NCI-H1694 (cell line): ENCODE measurements at regions not wholly inside any gene's neighbourhood (a gene's known extent, or its start where the extent isn't known, plus 50 kb on each side); places are given as distances from the start of the nearest gene placed in this dataset.

ENCODE experiments used
- DNase-seq: peaks from one replicate; lab custom pipeline; 2025; lab: John Stamatoyannopoulos, UW

DNA sequence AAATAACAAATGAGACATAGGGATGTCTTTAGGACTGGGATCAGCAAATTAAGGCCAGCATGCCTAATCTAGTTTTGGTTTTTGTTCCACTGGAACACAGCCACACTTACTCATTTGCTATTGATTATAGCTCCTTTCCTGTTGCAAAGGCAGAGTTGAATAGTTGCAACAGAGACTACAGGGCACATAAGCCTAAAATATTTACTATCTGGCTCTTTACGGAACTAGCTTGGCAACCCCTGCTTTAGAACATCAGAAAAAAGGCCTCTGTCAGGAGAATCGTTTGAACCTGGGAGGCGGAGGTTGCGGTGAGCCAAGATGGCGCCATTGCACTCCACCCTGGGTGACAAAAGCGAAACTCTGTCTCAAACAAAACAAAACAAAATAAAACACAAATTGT lies 384.8 kb downstream of the ELAVL2 start:
- no peak for DNase-seq

GRCh38 chr9:23444658-23445057 lies 381.4 kb downstream of the ELAVL2 start:
- no peak for DNase-seq

DNA sequence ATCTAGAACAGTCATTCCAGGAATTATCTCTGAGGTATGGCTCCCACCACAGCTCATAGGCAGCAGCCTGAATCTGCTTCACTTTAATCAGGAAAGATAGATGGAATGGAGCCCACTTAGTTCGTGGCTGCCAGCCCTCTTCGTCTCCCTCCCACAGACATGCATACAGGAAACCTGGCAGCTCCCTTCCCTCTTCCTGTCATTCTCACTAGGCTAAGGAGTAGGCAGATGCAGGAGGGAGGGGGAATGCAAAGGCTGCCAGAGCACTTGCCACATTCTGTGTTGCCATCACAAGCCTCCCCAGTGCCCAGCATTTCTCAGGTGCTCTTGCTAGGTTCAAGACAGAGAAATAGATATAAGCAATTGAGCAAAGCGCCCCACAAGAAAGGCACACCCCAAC lies 378.9 kb downstream of the ELAVL2 start:
- peak; percentile 15 for DNase-seq

- DNase-seq, result no peak
Measured at GRCh38 chr9:23447944-23448343, 378.1 kb downstream of the ELAVL2 start.

- no peak for DNase-seq
Measured at GRCh38 chr9:23451802-23452418, 374.1 kb downstream of the ELAVL2 start.

- DNase-seq, result no peak
Measured at GRCh38 chr9:23464275-23464674, 361.8 kb downstream of the ELAVL2 start.

- DNase-seq, result no peak
Measured at GRCh38 chr9:23467276-23467675, 358.8 kb downstream of the ELAVL2 start.

- DNase-seq, result no peak
Measured at GRCh38 chr9:23477908-23478307, 348.1 kb downstream of the ELAVL2 start.

GRCh38 chr9:23483566-23483965 lies 342.5 kb downstream of the ELAVL2 start:
- DNase-seq, result no peak

DNA sequence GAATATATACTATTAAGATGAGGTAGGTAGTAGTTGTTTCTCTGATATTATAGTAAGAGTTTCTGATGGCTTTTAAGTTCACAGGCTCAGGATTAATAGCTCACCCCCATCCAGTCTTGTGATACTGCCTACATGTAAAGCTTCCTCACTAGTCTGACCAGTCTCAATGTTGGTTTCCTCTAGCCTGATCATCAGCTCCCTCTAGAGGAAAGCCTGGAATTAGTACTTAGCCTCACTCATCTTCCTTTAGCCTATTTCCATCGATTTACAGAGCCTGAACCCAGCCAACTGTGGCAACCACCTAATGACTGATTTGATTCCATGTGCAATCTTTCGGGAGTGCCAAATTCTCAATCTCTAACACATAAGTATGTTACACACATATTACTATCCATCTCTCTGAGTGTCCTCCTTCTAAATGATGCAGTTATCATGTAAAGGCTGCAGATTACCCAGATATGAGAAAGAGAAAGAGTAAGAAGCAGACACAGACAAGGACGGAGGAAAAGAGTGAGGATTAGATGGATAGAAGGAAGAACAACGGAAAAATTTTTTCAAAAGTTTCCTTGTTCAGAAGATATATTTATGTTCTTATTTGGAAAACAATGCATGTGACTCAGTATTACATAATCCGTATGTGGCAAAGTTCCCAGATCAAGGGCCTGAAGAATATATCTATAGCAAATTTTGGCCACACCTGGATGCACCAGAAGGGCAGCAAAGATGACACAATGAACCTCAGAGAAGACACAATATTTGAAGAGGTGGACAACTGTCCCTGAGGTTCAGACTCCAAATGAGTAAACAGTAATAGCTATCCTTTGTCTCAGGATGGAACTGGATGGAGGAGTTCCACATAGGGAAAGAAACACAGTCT lies 333.7 kb downstream of the ELAVL2 start:
- peak; percentile 66 for DNase-seq

GRCh38 chr9:23493219-23493618 lies 332.8 kb downstream of the ELAVL2 start:
- no peak for DNase-seq

DNA sequence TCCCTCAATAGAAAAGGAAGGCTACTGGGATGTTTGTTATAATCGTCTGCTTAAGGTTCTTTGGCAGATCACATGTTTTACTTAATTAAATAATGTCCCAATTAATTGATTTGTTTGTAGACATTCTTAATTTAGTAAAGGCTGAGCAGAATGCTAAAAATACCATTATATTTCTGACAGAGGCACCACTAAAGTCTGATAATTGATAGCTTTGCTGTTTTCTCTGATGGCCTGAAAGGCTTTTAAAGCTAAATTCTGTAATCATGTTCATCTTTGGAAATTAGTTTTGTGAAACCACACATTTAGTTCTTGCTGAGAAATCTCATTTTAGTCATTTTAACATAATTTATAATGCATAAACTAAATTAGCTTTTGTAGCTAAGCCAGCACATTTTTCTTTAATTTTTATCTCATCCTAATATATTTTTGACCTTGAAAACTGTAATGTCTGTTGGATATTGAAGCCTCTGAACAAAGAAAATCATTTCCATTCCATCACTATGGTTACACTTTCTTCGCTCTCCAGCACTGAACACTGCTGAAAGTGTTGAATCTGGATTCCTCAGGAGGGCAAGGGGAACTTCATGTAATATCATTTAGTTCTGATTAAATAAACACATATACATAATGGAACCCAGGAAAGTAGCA lies 329.4 kb downstream of the ELAVL2 start:
- DNase-seq, result no peak

DNA sequence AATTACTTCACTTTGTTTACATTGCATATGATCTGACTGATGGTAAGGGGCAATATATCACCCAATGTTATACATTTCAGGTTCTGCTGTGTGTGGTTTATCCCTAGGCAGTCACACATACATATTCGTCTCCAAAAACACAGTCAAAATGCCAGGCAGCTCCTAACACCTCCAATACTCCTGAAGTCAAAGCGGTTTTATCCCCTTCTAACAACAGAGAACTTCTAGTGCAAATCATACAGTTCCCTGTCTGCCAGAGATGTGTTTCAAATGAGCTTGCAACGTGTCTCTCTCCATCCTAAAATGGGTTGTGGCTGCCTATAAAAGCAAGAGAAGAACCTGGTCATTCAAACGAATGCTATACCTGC lies 328.9 kb downstream of the ELAVL2 start:
- DNase-seq, result no peak

DNA sequence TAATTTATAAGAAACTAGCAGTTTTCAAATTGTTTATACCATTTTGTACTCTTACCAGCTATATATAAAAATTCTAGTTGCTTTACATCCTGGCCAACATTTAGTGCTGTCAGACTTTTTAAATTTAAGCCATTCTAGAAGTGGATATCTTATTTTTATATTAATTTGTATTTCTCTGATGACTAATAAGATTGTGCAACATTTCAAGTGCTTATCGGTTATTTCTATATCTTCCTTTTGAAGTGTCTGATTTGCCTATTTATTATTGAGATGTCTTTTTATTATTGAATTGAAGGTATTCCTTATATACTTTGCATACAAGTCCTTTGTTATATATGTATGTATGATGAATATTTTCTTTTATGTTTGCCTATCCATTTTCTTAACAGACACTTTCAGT lies 324.0 kb downstream of the ELAVL2 start:
- DNase-seq, result no peak

- no peak for DNase-seq
Measured at GRCh38 chr9:23522952-23523351, 303.1 kb downstream of the ELAVL2 start.

DNA sequence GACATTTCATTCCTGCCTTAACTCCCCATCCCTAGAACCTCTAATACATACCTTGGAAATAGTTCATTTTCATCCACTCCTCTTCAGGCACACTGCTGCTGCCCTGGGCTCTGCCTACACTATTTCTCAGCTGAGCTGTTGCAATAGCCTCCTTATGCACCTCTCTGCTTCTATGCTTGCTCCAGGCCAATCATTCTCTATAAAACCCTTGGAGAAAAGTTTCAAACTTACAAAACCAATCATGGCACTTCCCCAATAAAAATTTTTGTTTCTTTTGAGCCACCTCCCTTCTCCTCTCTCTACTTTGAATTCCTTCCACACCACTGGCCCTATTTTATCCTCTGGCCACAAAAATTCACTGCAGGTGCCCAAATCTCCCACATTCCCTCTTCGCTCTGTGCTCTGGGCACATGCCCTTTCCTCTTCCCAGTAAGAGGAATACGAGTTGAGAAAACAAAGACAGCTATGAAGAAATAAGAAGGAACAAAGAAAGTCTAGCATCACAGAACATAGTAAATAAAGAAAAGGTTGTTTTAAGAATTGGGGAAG lies 301.4 kb downstream of the ELAVL2 start:
- DNase-seq, result no peak

GRCh38 chr9:23526806-23527205 lies 299.2 kb downstream of the ELAVL2 start:
- no peak for DNase-seq

- no peak for DNase-seq
Measured at GRCh38 chr9:23532282-23532681, 293.8 kb downstream of the ELAVL2 start.

DNA sequence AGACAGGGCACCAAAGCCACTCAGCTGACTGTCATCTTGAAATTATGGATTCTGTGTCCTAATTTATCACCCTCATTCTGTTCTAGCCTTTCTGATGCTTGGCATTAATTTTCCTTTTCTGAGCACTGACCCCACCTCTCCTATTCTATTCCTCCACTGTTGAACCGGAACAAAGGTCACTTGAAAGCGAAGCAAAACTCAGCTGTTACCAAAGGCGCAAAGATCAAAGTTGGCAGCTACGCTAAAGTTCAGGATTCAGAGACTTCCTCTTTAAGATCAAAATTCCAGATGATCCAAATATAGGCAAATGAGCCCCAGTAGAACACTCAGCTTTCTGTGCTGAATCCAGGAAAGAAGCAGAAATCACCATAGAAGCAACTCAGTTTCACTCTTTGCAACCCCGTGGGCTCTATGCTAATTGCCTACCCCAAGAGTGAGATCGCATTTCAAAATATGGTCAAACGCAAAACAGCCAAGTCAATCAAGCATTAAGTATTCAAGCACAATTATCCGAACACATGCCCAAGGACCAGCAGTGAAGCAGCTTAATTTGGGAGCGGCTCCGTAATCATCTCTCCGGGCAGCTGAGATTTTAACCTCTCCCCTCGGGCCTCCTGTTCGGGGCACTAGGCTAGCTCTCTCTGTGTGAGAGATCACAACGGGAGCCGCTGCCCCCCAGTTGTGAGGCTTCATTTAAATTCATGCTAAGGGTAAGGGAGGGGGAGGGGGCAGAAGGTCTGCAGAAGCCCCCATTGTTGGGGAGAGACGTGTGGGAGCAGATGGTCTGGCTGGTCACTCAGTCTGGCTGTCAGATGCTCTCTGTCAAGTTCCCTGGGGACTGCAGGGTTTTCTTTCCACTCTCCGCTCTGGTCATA lies 288.6 kb downstream of the ELAVL2 start:
- DNase-seq, result peak; percentile 3

GRCh38 chr9:23538067-23538402 lies 288.0 kb downstream of the ELAVL2 start:
- DNase-seq, result no peak

GRCh38 chr9:23538461-23539003 lies 287.5 kb downstream of the ELAVL2 start:
- no peak for DNase-seq

- no peak for DNase-seq
Measured at GRCh38 chr9:23539311-23539710, 286.7 kb downstream of the ELAVL2 start.
